OCI-LY3 (cell line): ENCODE measurements at regions not wholly inside any gene's neighbourhood (a gene's known extent, or its start where the extent isn't known, plus 50 kb on each side); places are given as distances from the start of the nearest gene placed in this dataset.

Experiments
- H2AFZ ChIP-seq: fragments of 200-600, 300-600 bp; shearing (Covaris generic); 2 replicates; pipeline ENCODE4 v1.6.0; 2014; ENCODE audit warnings: antibody characterized with exemption, low read depth, low read length
- H3K27ac ChIP-seq: fragments of 200-600, 300-600 bp; sonication (generic); 2 replicates; pipeline ENCODE4 v1.5.1; 2014; ENCODE audit warnings: mild to moderate bottlenecking, low read length, moderate library complexity, mixed read lengths
- H3K27me3 ChIP-seq: fragments of 200-600, 300-600 bp; sonication (generic); 2 replicates; pipeline ENCODE4 v1.6.1; 2014; ENCODE audit warnings: low read depth, low read length, mixed read lengths
- H3K36me3 ChIP-seq: fragments of 200-600, 300-600 bp; sonication (generic); replicated peaks from 2 replicates; pipeline ENCODE3; 2014; ENCODE audit warnings: low read depth, low read length, mixed read lengths
- H3K4me1 ChIP-seq: fragments of 300-600, 200-600 bp; sonication (generic); 2 replicates; pipeline ENCODE4 v1.6.1; 2014; ENCODE audit warnings: low read length, mixed read lengths
- H3K4me2 ChIP-seq: fragments of 200-600, 300-600 bp; sonication (generic); 2 replicates; pipeline ENCODE4 v1.6.1; 2014; ENCODE audit warnings: low read length, mixed read lengths
- H3K4me3 ChIP-seq: fragments of 300-600, 200-600 bp; sonication (generic); 2 replicates; pipeline ENCODE4 v1.5.1; 2014; ENCODE audit warnings: antibody characterized with exemption, mild to moderate bottlenecking, low read length, moderate library complexity
- H3K79me2 ChIP-seq: fragments of 300-600, 200-600 bp; shearing (Covaris generic); 2 replicates; pipeline ENCODE4 v1.6.1; 2014; ENCODE audit warnings: mild to moderate bottlenecking, low read length, mixed read lengths
- H3K9ac ChIP-seq: fragments of 300-600, 200-600 bp; shearing (Covaris generic); 2 replicates; pipeline ENCODE4 v1.6.0; 2014; ENCODE audit warnings: mild to moderate bottlenecking, low read length, moderate library complexity
- H3K9me3 ChIP-seq: fragments of 200-600, 300-600 bp; shearing (Covaris generic); 2 replicates; pipeline ENCODE4 v1.6.1; 2014; ENCODE audit warnings: low read length, mixed read lengths; ENCODE audit not compliant: insufficient read depth
- H4K20me1 ChIP-seq: fragments of 200-600, 300-600 bp; sonication (generic); 2 replicates; pipeline ENCODE4 v1.6.1; 2016; ENCODE audit warnings: low read length, mixed read lengths; ENCODE audit not compliant: insufficient read depth
- EZH2phosphoT487 ChIP-seq: fragments of 200-600 bp; shearing (Covaris generic); IDR thresholded peaks from 2 replicates; pipeline ENCODE4 v1.6.1; 2018; ENCODE audit warnings: antibody characterized with exemption, mixed run types, low read depth
- TF ChIP-seq, protein P1 (sequence below): fragments of 200-600, 300-600 bp; sonication (generic); IDR thresholded peaks from 2 replicates; pipeline ENCODE4 v1.5.1; 2014; ENCODE audit warnings: antibody characterized with exemption, low read length, low read depth

- Histone ChIP-seq H2AFZ (no peak overlapping the region), H3K27me3 (no peaks in the 10 kb centered on the region), H3K4me1 (no peaks in the 10 kb centered on the region), H3K79me2 (no peaks in the 10 kb centered on the region), H4K20me1 (no peaks in the 10 kb centered on the region), H3K9ac (no peak overlapping the region), H3K36me3 (no peaks in the 10 kb centered on the region), H3K9me3 (no peaks in the 10 kb centered on the region), H3K4me3 (no peak overlapping the region), H3K4me2 (no peak overlapping the region), H3K27ac (no peak overlapping the region)
- TF ChIP-seq, protein P1, sequence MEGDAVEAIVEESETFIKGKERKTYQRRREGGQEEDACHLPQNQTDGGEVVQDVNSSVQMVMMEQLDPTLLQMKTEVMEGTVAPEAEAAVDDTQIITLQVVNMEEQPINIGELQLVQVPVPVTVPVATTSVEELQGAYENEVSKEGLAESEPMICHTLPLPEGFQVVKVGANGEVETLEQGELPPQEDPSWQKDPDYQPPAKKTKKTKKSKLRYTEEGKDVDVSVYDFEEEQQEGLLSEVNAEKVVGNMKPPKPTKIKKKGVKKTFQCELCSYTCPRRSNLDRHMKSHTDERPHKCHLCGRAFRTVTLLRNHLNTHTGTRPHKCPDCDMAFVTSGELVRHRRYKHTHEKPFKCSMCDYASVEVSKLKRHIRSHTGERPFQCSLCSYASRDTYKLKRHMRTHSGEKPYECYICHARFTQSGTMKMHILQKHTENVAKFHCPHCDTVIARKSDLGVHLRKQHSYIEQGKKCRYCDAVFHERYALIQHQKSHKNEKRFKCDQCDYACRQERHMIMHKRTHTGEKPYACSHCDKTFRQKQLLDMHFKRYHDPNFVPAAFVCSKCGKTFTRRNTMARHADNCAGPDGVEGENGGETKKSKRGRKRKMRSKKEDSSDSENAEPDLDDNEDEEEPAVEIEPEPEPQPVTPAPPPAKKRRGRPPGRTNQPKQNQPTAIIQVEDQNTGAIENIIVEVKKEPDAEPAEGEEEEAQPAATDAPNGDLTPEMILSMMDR: no peak
Observed at GRCh38 chr14:62364161-62364560, 601.9 kb downstream of the SNAPC1 start.

DNA sequence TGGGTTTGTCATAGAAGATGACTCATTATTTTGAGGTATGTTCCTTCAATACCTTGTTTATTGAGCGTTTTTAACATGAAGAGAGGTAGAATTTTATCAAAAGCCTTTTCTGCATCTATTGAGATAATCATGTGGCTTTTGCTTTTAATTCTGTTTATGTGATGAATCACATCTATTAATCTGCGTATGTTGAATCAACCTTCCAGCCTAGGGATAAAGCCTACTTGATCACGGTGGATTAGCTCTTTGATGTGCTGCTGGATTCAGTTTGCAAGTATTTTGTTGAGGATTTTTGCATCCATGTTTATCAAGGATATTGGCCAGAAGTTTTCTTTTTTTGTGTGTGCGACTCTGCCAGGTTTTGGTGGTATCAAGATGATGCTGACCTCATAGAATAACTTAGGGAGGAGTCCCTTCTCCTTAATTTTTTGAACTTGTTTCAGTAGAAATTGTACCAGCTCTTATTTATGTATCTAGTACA is 602.6 kb downstream of the SNAPC1 start:
- Histone ChIP-seq H3K4me3 (no peak overlapping the region), H3K4me2 (no peak overlapping the region), H3K36me3 (no peaks in the 10 kb centered on the region), H3K9ac (no peak overlapping the region), H3K4me1 (no peaks in the 10 kb centered on the region), H4K20me1 (no peaks in the 10 kb centered on the region), H2AFZ (no peak overlapping the region), H3K27ac (no peak overlapping the region), H3K79me2 (no peaks in the 10 kb centered on the region), H3K27me3 (no peaks in the 10 kb centered on the region), H3K9me3 (no peaks in the 10 kb centered on the region)
- TF ChIP-seq EZH2phosphoT487: no peak
- TF ChIP-seq, protein P1: no peak

- Histone ChIP-seq H3K27me3 (no peaks in the 10 kb centered on the region), H4K20me1 (no peaks in the 10 kb centered on the region), H3K79me2 (no peaks in the 10 kb centered on the region), H3K4me1 (no peaks in the 10 kb centered on the region), H3K9ac (no peak overlapping the region), H3K4me2 (no peak overlapping the region), H3K4me3 (no peak overlapping the region), H3K27ac (no peak overlapping the region), H2AFZ (no peak overlapping the region), H3K9me3 (no peaks in the 10 kb centered on the region), H3K36me3 (no peaks in the 10 kb centered on the region)
- no peak for TF ChIP-seq EZH2phosphoT487
- TF ChIP-seq, protein P1: no peak
Observed at GRCh38 chr14:62369919-62370560, 607.8 kb downstream of the SNAPC1 start.

- Histone ChIP-seq H2AFZ (no peak overlapping the region), H3K79me2 (no peaks in the 10 kb centered on the region), H3K4me3 (no peak overlapping the region), H3K4me1 (no peaks in the 10 kb centered on the region), H3K27me3 (no peaks in the 10 kb centered on the region), H3K4me2 (no peak overlapping the region), H3K9ac (no peak overlapping the region), H3K27ac (no peak overlapping the region), H3K9me3 (no peaks in the 10 kb centered on the region), H3K36me3 (no peaks in the 10 kb centered on the region), H4K20me1 (no peaks in the 10 kb centered on the region)
- no peak for TF ChIP-seq EZH2phosphoT487
- TF ChIP-seq, protein P1: no peak
Observed at GRCh38 chr14:62373944-62374343, 611.7 kb downstream of the SNAPC1 start.
